GM12875 (cell line): ENCODE measurements at regions not wholly inside any gene's neighbourhood (a gene's known extent, or its start where the extent isn't known, plus 50 kb on each side); places are given as distances from the start of the nearest gene placed in this dataset.

Source experiments
- H3K4me3 ChIP-seq: one replicate; pipeline ENCODE4 v1.5.1; 2011; ENCODE audit warnings: low read depth, low read length, control low read depth
- TF ChIP-seq, protein P1 (sequence below): IDR thresholded peaks from 2 replicates; pipeline ENCODE4 v1.5.1; 2011; ENCODE audit warnings: low read depth, mild to moderate bottlenecking, control low read depth, inconsistent platforms, low read length, moderate library complexity, borderline replicate concordance; ENCODE audit not compliant: insufficient read depth

DNA sequence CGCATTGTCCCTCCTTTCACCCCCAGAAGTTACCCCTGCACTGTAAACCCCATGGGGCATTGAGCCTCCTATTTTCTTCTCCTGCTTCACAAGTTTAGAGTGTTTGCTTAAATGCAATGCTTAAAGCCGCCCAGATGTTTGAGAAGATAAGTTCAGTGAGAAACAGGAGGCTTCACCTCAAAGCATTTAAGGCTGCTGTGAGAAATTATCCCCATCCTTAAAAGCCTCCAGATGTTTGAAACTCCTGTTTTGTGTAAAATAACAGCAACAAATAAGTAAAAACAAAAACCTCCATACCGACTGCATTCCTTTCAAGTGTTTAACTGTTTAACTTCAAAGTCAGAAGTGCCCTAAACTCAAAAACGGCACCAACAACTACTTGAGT, 81.8 kb downstream of the RTP5 start:
- TF ChIP-seq, protein P1, sequence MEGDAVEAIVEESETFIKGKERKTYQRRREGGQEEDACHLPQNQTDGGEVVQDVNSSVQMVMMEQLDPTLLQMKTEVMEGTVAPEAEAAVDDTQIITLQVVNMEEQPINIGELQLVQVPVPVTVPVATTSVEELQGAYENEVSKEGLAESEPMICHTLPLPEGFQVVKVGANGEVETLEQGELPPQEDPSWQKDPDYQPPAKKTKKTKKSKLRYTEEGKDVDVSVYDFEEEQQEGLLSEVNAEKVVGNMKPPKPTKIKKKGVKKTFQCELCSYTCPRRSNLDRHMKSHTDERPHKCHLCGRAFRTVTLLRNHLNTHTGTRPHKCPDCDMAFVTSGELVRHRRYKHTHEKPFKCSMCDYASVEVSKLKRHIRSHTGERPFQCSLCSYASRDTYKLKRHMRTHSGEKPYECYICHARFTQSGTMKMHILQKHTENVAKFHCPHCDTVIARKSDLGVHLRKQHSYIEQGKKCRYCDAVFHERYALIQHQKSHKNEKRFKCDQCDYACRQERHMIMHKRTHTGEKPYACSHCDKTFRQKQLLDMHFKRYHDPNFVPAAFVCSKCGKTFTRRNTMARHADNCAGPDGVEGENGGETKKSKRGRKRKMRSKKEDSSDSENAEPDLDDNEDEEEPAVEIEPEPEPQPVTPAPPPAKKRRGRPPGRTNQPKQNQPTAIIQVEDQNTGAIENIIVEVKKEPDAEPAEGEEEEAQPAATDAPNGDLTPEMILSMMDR: no peak
- H3K4me3 ChIP-seq: no peak overlapping the region

DNA sequence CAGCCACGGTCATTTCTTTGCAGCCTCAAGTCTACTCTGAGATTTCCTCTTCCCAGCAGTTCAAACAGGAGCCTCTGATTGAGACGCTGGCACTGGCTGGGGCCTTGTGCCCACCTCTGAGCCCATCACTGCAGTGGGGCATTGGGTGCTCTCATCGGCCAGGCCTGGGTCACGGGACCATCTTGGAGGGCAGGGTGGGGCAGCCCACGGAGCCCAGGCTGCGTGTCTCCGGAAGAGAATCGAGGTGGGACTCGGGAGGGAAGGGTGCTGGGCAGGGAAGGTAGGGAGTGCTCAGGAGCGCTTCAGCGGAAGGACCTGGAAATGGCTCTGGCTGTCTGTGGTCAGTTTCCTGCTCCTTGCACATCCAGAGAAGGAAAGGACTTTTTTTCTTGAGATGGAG, 82.4 kb downstream of the RTP5 start:
- no peak overlapping the region for H3K4me3 ChIP-seq
- TF ChIP-seq, protein P1: no peak

DNA sequence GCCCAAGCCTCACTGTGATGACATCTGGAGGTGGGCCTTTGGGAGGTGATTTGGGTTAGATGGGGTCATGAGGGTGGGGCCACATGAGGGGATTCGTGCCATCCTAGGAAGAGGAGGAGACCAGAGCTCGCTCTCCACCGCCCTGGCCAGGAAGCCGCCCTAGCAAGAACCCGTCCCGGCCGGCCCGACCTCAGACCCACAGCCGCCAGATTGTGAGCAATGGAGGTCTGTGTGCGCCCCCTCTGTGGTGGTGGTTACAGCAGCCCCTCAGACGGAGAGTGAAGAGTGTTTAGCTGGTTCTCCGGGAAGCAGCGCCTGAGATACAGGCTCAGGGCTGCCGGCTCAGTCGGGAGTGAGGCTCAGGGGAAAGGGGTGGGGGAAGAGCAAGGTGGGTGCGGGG, 83.3 kb downstream of the RTP5 start:
- TF ChIP-seq, protein P1: no peak
- no peak overlapping the region for H3K4me3 ChIP-seq

DNA sequence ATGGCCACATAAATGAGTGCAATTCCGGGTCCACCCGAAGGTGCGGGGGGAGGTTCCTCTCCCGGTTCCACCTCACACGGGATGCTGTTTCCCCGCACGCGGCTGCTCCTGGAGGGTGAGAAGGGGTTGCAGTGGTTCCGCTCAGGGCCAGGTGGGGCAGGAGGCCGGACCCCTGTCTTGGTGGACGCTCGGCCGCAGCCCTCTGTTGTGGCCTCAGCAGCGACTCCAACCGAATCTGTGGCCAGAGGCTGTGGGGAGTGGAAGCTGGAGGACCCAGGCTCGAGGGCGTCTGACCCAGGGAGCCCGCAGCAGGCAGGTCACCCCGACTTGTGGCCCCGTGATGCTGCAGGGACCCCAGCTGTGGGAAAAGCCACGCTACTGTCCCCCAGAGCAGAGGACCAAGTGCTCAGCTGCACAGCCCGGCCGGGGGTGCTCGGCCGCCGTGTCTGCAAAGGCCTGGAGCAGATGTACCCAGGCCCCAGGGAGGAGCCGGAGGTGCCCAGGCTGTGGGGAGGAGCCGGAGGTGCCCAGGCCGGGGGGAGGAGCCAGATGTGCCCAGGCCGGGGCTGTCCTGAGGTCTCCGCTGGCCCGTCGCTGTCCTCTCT, 83.9 kb downstream of the RTP5 start:
- no peak overlapping the region for H3K4me3 ChIP-seq
- TF ChIP-seq, protein P1: no peak

DNA sequence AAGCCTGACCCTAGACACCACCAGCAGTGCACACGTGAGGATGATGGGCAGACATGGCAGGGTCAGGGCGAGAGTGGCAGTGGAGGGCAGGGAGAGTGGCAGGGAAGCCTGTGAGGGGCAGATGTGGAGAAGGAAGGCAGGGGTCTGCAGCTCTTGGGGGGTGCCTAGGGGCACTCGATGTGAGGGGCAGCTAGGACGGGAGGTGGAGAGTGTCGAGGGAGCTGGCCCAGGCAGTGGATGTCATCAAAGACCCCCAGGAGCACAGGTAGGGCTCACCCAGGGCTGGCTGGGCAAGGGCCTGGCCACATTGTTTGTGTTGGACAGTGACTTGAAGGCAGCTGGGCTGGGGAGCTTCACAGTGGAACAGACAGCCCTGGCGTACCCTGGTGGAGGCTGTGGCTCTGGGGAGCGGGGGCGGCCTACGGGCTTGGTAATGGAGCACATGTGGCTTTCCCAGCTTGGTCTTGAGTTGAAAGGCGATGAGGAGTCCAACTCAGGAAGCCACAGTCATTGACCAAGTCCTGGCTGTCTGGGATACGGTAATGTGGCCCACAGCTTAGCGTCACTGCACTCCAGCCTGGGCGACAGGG, 87.1 kb downstream of the RTP5 start:
- TF ChIP-seq, protein P1: no peak
- H3K4me3 ChIP-seq: no peak overlapping the region

DNA sequence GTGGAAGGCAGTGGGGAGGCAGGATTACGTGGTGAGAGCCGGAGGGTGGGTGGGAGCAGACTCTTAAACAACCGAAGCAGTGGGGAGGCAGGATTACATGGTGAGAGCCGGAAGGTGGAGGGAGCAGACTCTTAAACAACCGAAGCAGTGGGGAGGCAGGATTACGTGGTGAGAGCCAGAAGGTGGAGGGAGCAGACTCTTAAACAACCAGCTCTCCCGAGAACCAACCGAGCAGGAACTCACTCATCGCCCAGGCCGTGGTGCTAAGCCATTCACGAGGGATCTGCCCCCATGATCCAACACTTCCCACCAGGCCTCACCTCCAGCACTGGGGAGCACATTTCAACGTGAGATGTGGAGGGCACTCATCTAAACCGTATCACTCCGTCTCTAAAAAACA, 87.7 kb downstream of the RTP5 start:
- TF ChIP-seq, protein P1: no peak
- H3K4me3 ChIP-seq: no peak overlapping the region

DNA sequence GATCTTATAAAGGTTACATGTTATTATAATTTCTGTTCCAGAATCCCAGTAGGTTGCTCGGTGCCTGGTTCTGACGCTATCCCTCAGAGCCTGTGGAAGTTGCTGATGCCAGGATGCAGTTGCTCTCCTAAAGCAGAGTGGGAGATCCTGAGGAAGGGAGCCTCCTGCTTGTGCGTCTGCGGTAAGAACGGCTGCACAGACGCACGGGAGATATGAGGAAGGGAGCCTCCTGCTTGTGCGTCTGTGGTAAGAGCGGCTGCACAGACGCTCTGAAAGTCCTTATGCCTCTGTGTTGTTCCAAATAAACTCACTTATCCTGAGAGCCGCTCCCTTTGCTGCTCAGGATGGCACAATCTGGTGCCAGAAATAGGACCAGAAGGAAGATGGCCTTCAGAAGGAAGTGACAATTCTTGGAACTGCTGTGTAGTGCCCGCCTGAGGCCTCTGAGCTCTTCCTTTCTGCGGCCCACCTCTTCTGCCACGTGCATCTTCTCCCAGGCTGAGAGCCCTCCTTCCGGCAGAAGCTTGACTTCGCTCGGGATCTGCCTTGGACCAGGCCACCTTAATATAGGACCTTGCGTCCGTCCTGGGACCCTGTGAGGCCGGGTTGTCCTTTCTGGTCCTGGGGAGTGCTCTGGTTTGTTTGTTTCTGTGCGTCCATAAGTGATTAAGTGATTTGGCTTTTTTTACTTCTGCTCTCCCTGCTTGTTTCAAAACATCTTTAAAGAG, 89.5 kb downstream of the RTP5 start:
- TF ChIP-seq, protein P1: no peak
- H3K4me3 ChIP-seq: no peak overlapping the region
